Ovary (tissue), 3 donors: ENCODE measurements at regions not wholly inside any gene's neighbourhood (a gene's known extent, or its start where the extent isn't known, plus 50 kb on each side); places are given as distances from the start of the nearest gene placed in this dataset.

ENCODE experiments used
- POLR2A ChIP-seq: fragments of 450-650 bp; IDR thresholded peaks from one replicate; pipeline ENCODE4 v1.6.1; 2017; ENCODE audit warnings: antibody characterized with exemption, mild to moderate bottlenecking, moderate library complexity
- TF ChIP-seq, protein P1 (sequence below), 3 donors: fragments of 450-650 bp in 2 of 3; fragments of 200-600 bp in 1 of 3; IDR thresholded peaks; one replicate each; pipeline versions ENCODE4 v1.5.1 to v1.8.0; 2016 to 2022; ENCODE audit warnings: antibody characterized with exemption in 3 of 3, mild to moderate bottlenecking in 1 of 3
- donor health status: DM: no; HTN: no; CAD: no.

GRCh38 chr15:98034731-98035130 is 74.2 kb downstream of the ARRDC4 start:
- no peak for TF ChIP-seq POLR2A
- TF ChIP-seq, protein P1, sequence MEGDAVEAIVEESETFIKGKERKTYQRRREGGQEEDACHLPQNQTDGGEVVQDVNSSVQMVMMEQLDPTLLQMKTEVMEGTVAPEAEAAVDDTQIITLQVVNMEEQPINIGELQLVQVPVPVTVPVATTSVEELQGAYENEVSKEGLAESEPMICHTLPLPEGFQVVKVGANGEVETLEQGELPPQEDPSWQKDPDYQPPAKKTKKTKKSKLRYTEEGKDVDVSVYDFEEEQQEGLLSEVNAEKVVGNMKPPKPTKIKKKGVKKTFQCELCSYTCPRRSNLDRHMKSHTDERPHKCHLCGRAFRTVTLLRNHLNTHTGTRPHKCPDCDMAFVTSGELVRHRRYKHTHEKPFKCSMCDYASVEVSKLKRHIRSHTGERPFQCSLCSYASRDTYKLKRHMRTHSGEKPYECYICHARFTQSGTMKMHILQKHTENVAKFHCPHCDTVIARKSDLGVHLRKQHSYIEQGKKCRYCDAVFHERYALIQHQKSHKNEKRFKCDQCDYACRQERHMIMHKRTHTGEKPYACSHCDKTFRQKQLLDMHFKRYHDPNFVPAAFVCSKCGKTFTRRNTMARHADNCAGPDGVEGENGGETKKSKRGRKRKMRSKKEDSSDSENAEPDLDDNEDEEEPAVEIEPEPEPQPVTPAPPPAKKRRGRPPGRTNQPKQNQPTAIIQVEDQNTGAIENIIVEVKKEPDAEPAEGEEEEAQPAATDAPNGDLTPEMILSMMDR (IDR thresholded peaks at IDR 0.05) = no peak
